T-helper 2 cell treated with Interferon-gamma antibody and Interleukin-4, amounts not matched to agents 100 ng/mL and 5 ng/mL, for 36 hours (primary cell): ENCODE measurements at regions not wholly inside any gene's neighbourhood (a gene's known extent, or its start where the extent isn't known, plus 50 kb on each side); places are given as distances from the start of the nearest gene placed in this dataset.

Experiments
- intact Hi-C: fragments of 100-400 bp; cut with micrococcal nuclease; formaldehyde crosslinking; loops from one replicate; pipeline ENCODE4 v1.15.1; 2023

GRCh38 chr4:160811956-160812355, 1351.8 kb downstream of the FSTL5 start:
- intact Hi-C loops, result no loop called here

GRCh38 chr4:160814726-160815125, 1349.1 kb downstream of the FSTL5 start:
- intact Hi-C loops, result no loop called here

DNA sequence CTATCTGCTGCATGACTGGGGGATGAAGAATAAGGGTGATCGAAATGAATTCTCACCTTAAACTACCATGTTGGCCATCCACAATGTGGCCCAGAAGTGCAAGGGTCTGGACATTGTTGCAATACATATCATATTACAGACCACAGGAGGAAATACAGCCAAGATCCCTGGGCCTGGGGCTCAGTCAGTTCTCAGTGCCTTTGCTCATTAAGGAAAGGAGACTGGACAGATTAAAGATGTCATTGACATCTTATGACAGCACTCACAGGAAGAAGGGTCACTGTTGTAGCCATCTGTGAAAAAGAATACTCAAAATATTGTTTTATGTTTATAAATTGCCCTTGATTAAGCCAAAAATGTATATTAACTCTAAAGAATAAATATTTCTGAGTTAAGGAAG, 1345.2 kb downstream of the FSTL5 start:
- intact Hi-C loops, result no loop called here

- intact Hi-C loops, result no loop called here
Measured at GRCh38 chr4:160819791-160820190, 1344.0 kb downstream of the FSTL5 start.

DNA sequence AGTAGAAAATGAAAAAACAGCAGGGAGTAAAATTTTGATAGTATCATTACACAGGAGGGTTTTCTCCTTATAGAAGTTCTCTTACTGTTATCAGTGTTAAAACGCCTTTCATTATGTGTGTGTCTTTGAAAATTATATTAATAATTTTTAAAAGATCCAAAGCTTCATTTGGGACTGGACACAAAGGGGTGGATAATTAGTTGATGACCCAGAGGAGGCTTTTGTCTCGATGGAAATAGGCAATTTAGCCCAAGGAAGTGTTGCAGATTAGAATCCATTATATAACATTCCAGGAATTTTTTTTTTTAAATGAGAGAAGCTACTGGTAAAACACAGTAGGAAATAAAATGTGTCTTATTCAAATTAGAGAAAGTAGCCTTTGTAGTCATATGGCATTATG, 1339.3 kb downstream of the FSTL5 start:
- intact Hi-C loops, result no loop called here

GRCh38 chr4:160825644-160826338, 1338.0 kb downstream of the FSTL5 start:
- intact Hi-C loops, result no loop called here

- intact Hi-C loops, result no loop called here
Measured at GRCh38 chr4:160826339-160826679, 1337.5 kb downstream of the FSTL5 start.

DNA sequence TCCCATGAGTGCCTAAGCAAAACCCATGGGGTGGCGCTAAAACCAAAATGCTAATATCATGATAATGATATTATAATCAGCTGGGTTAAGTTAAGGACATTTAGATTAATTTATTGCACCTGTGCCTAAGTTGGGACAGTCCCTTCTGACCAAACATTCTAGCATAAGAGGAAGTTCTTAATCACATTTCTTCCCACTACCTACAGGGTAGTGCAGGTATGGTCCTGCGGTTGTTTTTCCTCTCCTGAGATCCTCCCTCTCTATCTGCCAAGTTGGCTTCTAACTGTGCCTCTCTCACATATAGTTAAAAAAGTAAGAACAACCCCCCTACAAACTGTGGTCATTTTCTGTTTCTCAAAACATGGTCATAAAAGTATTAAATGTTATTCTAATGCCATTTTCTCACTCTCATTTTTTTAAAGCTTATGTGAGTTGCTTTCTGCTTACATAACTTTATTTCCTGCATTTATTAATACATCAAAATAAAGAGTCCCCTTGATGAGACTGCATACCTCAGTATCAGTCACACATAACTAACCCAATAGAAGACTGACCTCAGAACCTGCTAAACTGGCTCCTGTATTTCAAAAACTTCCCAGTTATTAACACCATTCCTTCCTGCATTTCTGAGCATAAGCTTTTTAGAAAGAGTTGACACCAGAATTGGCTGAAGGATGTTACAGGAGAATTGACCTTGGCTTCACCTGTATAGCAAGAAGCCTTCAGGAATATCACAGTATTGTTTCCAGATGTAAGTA, 1332.5 kb downstream of the FSTL5 start:
- intact Hi-C loops, result no loop called here

DNA sequence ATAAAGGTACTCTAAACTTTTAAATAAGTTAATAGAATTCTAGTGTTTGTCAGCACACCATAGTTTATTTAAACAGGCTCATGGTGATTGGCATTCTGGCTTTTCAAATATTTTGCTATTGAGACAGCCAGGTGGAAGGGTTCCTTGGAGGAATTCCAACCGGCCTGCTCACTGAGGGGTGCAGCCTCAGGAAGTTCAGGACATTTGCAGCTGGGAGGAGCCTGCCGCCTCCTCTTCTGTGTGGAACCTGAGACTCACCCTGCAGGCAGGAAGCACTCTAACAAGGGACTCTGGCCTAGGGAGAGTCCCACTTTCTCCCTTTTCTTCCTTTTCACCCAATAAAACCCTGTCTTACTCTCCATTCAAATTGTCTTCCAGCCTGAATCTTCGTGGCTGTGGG, 1328.0 kb downstream of the FSTL5 start:
- intact Hi-C loops, result no loop called here

DNA sequence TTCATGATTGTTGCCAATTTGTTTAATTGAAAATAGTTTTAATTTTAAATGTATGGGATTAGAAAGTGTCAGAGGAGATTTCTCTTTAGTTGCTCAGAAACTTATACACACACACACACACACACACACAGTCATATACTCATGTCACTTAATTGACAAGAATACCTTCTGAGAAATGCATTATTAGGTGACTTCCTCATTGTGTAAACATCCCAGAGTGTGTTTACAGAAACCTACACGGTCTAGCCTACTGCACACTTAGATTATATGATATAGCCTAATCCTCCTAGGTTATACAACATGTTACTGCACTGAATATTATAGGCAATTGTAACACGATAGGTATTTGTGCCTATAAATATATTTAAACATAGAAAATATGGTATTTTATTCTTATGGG, 1327.4 kb downstream of the FSTL5 start:
- intact Hi-C loops, result no loop called here

DNA sequence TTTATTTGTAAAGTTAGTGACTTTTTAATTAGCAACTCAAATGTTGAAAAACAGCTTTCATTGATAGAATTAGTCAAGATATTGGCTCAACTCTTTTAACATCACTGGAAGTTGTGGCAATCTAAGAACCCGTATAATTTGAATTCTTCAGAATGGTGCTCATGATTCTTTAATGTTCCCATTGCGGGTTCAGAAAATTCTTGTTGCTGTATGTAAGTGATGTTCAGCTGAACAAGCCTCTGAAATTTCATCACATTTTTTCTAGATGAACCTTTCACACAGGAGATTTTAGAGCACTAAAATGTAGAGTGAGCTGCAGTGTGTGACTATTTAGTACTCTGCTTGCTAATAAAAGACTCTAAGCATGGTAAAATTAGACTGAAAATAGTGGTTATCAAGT, 1317.7 kb downstream of the FSTL5 start:
- intact Hi-C loops, result no loop called here

- intact Hi-C loops, result no loop called here
Measured at GRCh38 chr4:160847228-160847627, 1316.6 kb downstream of the FSTL5 start.

DNA sequence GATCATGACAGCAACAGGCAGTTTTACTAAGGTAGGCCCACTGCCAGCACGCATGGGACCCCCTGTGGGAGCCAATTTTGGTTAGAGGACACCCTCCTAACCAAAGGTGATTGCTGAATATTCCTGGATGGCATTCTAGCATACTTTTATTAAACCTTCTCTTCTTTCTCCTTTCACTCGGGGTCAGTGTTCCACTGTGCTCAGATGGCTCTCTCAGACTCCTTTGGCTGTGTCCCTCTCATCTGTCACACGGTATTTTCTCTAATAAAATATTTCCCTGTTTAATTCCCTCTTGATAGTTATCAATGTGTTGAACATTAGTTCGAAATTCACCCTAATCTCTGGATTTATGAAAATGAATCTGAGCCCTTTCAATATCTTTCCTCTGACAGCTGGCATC, 1315.3 kb downstream of the FSTL5 start:
- intact Hi-C loops, result no loop called here

GRCh38 chr4:160848901-160849760, 1314.7 kb downstream of the FSTL5 start:
- intact Hi-C loops, result no loop called here

GRCh38 chr4:160864253-160864652, 1299.5 kb downstream of the FSTL5 start:
- intact Hi-C loops, result no loop called here

DNA sequence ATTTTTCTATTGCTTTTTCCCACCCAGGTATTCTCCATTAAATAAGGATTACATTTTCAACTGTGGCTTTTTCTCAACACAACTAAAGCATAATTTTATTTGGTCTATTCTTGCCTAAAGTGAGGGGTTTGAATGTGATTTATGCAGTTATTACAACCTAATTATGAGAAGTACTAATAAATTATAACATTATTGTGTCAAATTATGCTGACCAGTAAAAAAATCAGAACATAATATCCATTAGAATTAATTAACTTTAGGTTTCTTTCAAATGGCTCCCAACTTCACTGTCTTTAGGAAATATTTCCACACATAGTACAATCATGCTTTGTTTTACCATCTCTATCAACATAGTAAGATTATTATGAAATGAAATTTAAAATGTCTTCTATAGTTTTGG, 1293.9 kb downstream of the FSTL5 start:
- intact Hi-C loops, result no loop called here

DNA sequence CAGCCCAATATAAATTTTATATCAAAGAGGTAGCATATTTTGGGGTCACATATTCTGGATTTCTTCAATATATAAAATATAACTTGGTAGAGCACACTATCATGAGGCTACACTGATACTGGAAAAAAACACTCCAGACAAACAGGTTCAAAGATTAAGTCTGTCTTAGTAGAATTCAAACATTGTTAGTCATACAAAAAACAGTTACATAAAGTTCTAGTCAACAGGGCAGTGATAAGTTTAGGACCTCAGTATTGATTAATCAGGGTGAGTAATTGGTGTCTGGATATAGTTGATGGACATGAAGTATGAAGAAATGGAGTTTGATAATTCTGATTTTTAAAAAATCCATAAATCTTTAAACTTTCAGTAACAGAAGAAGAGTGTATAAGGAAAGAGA, 1291.3 kb downstream of the FSTL5 start:
- intact Hi-C loops, result no loop called here

- intact Hi-C loops, result no loop called here
Measured at GRCh38 chr4:160877087-160877790, 1286.6 kb downstream of the FSTL5 start.

DNA sequence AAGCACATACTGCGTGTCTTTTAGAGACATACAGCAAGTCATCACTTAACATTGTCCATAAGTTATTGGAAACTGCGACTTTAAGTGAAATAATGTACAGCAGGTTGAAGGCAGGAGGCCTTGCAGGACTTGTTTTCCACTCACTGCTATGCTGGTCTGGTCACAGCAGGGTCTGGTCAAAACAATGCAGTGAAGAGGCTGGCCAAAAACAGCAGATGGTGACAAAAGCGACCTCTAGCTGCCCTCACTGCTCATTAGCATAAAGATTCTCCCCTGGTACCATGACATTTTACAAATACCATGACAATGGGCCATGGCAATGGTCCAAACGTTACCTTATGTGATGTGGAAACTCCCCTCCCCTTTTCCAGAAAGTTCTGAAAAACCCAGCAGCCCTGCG, 1283.6 kb downstream of the FSTL5 start:
- intact Hi-C loops, result no loop called here

GRCh38 chr4:160887668-160888067, 1276.1 kb downstream of the FSTL5 start:
- intact Hi-C loops, result no loop called here

DNA sequence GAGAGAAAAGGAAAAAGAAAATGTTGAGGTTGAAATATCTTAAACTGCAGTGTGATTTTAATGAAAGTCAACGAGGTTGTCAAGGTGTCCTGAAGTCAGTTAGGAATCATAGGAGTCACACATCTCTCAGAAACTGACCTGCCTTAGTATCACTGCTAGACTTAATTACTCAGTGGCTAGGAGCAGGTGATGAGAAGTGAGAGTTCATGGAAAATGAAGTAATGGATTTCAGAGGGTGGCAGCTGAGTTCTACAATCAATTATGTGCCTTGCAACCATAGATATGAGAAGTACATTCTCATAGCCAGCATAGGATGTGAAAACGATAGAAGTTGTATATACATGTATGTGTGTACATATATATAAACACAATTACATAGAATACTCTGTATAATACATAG, 1269.7 kb downstream of the FSTL5 start:
- intact Hi-C loops, result no loop called here

- intact Hi-C loops, result no loop called here
Measured at GRCh38 chr4:160894809-160895208, 1269.0 kb downstream of the FSTL5 start.
